ENCODE measurements at regions not wholly inside any gene's neighbourhood (a gene's known extent, or its start where the extent isn't known, plus 50 kb on each side); places are given as distances from the start of the nearest gene placed in this dataset.

- FAIRE-seq (no peak), DNase-seq (ENCODE audit: insufficient read length, low spot score) (no peak)
Observed at GRCh38 chr13:22256111-22256639, 585.3 kb downstream of the FGF9 start.

DNA sequence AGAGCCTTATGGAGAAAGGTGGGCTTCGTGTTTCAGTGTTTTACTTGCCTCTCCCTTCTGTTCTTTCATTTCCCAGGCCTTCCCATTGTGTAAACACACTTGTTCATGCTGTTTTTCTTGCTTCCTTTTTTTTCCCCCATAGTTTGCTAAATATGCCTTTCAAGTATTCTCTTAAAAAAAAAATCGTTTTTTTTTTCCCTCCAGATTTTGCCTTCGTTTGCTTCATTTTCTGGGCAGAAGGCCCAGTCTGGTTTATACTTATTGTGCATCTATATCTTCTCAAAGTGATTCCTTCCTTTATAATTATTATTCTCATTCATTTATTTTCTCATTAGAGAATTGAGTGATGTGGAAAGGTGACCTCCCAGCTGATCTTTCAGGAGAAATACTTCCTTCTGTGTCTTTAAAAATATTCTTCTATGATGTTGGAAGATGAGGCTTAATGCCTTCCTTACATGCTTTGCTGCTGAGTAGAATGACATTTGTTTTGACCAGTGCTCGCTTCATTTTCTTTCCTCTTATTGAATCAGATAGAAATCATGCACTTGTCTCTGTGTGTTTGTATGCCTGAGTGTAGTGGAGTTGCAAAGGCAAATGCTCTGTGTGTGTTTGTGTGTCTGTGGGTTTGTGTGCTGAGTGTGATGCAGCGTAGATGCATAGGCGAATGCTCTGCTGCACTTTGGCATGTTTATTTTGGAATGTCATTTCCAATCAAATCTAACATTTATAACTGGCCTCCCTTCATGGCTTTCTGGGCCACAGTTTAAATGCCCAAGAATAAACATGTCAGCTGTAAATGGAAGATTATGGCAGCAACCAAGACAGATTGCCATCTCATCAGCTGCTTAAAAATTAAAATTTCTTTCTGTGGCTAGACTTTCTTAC is 591.4 kb downstream of the FGF9 start:
- FAIRE-seq (no peak), DNase-seq (ENCODE audit: insufficient read length, low spot score) (no peak)

- no peak for DNase-seq (ENCODE audit: insufficient read length, low spot score)
- no peak for FAIRE-seq
Observed at GRCh38 chr13:22263185-22263584, 592.3 kb downstream of the FGF9 start.

GRCh38 chr13:22265563-22265962 is 594.7 kb downstream of the FGF9 start:
- DNase-seq (ENCODE audit: insufficient read length, low spot score) (no peak), FAIRE-seq (no peak)

GRCh38 chr13:22270881-22271280 is 600.0 kb downstream of the FGF9 start:
- no peak for FAIRE-seq
- no peak for DNase-seq (ENCODE audit: insufficient read length, low spot score)

DNA sequence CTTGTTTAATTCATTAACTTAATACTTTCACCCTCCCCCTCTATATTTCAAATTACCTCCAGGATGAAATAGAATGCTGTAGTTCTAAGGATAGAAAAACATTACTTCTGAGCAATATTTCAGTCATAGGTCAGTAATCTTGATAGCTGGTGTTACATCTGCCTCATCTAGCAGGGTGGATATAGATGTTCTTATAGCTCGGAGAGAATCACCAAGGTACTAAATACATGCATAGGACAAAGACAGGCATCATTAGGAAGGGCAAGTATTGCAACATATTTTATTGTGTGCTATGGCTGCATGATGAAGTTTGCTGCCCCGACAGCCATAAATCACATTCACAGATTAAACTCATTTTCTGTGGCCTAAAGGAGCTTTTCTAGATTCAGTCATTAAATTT is 601.0 kb downstream of the FGF9 start:
- DNase-seq (ENCODE audit: insufficient read length, low spot score) = no peak
- no peak for FAIRE-seq

- DNase-seq (ENCODE audit: insufficient read length, low spot score) = no peak
- no peak for FAIRE-seq
Observed at GRCh38 chr13:22275393-22275792, 604.5 kb downstream of the FGF9 start.

- DNase-seq (ENCODE audit: insufficient read length, low spot score) = no peak
- no peak for FAIRE-seq
Observed at GRCh38 chr13:22276616-22277015, 605.7 kb downstream of the FGF9 start.

DNA sequence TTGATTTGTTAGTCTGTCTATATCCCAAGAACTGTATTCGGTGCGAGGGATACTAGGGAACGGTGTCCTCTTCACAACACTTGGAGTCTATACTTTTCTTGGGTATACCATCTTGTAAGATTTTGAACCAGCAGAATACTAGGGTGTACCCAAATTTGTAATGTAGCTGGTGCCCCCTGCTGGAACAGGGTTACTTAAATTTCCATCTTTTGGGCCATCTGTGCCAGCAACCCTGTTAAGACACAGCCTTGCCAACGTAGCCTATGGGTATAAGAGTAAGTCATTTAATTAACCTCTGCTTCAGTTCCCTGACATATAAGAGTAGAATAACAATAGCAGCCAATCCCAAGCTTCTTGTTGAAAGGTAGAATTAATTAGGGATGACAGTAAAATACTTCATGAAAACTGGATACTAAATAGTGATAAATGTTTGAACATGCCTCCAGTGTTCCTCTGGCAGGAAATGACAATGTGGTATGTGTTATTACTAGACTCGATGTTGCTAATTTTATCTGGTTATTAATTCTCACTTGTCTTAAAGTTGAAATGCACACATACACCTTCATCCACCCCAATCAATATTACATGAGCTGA is 607.6 kb downstream of the FGF9 start:
- FAIRE-seq (peak; percentile 86), DNase-seq (ENCODE audit: insufficient read length, low spot score) (peak; percentile 12)

DNA sequence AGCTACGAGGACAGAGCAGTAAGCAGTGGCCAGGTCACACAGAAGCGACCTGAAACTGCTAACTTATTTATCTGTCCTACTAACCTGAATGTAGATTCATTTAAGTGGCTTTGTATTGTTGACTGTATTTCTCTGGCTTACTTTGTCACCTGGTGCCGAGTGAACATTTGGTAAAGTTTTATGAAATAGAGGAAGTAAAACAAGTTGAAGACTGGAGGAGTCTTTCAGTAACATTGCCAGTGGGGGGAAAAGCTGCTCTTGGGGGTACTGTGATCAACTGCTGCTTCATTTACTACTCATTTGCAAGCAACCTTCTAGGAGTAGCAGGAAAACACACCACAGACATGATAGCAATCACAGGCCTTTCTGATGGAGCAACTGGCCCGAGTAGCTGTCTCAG is 615.0 kb downstream of the FGF9 start:
- no peak for FAIRE-seq

DNA sequence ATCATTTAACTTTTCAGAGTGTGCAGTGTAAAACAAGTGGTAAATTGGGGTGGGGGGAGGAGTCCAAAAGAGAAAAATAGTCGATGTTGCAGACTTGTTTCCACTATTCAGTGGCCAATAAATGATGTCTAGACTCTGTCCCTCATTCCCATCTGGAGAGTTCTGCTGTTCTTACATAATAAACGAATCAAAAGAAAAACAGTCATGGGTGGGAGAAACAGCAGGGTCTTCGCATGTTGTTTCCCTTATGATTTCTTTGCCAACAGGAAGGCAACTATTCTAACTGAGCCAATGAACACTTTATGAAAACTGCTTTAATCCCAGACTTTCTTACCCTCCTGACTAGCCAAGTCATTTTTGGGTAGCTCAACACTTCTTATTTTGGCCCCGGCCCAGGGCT is 615.5 kb downstream of the FGF9 start:
- no peak for FAIRE-seq

More for the DNA sequence above, 615.0 kb downstream of the FGF9 start:
- no peak for DNase-seq (ENCODE audit: insufficient read length, low spot score)

DNA sequence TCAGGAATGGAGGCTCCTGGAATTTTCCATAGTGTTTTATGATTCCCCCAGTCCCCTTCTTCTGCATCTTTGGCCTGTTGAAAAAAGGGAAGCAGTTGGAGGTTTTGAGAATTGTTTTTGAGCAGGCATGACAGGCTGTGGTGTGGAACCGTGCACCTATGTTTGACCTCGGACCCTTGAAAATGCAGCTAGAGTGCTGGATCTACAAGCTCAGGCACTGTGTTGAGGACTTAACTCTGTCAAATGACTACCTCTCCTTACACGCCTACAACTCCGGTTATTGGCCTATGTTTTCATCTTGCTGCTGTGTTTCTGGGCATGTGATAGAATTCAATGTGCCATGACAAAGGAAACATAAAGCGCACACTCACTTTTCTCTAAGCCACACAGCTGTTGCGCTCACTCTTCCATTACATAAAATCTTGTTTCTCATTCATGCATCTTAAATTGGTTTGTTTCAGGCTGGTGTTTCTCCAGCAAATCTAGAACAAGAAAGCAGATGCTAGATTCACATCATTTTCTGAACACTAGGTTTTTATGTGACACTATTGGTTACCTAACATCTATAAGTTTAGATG is 616.6 kb downstream of the FGF9 start:
- FAIRE-seq (no peak), DNase-seq (ENCODE audit: insufficient read length, low spot score) (no peak)

More for the DNA sequence above, 615.5 kb downstream of the FGF9 start:
- DNase-seq (ENCODE audit: insufficient read length, low spot score) = no peak

DNA sequence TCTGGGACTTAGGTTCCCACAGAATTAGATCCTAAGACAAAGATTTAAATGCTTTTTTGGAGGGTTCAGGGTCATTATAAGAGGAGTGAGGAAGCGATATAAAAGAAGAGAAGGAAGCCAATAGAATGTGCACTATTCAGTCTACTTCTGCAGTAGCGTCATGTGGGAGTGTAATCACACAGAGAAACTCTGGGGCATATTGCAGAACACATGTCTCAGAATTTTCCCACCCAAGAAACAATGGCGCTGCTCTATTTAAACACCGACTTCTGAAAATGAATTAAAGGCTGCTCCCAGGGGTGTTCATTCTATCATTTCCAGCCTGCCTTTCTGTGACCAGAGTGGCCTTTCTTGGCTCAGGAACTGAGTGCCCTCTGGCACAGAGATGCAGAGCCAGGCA is 617.6 kb downstream of the FGF9 start:
- FAIRE-seq = no peak
- no peak for DNase-seq (ENCODE audit: insufficient read length, low spot score)

- DNase-seq (ENCODE audit: insufficient read length, low spot score) = no peak
- FAIRE-seq = no peak
Observed at GRCh38 chr13:22289711-22290110, 618.8 kb downstream of the FGF9 start.

GRCh38 chr13:22298530-22298929 is 627.7 kb downstream of the FGF9 start:
- FAIRE-seq = no peak
- no peak for DNase-seq (ENCODE audit: insufficient read length, low spot score)

DNA sequence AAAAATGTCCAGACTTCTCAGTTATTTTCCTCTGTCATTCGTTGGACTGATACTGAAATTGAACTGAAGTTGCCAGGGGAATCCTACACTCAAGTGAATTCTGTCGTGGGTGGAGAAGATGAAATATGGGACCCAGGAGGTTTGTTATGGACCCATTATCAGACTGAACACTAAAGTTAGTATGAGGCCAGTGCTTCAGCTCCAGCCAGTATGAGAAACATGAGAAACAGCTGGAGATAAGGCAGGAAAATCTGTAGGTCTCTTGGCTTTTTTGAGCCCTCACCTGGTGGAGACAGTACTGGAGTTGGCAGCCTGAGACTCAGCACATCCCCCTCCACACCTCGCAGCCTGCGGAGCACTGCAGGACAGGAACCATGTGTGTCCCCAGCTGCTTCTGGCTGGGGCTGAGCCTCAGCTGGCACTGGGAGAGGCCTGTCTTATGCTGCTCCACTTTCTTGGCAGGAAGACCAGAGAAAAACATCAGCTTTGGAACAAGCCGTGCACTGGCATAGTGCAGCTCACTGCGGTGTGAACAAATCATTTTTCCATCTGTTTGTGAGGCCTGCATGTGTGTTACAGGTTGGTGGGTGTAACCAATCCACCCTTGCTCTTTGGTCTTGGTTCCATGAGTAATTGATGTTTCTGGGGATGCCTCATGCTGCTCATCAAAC is 641.0 kb downstream of the FGF9 start:
- DNase-seq (ENCODE audit: insufficient read length, low spot score) = no peak

DNA sequence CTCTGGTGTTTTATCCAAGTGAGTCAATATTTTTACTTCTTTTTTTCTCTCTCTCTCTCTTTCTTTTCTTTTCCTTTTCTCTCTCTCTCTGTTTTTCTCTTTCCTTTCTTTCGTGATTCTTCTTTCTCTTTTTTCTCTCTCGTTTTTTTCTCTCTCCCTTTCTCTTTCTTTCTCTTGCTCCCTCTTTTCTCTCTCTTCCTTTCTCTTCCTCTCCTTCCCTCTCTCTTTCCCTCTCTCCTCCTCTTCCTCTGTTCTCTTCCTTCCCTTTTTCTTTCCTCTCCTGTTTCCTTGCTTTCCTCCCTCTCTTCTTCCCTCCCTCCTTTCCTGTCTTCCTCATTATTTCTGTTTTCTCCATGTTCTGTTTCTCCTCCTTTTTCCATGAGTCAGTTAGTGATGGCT is 641.5 kb downstream of the FGF9 start:
- FAIRE-seq (no peak), DNase-seq (ENCODE audit: insufficient read length, low spot score) (no peak)

More for the DNA sequence above, 641.0 kb downstream of the FGF9 start:
- FAIRE-seq = no peak

DNA sequence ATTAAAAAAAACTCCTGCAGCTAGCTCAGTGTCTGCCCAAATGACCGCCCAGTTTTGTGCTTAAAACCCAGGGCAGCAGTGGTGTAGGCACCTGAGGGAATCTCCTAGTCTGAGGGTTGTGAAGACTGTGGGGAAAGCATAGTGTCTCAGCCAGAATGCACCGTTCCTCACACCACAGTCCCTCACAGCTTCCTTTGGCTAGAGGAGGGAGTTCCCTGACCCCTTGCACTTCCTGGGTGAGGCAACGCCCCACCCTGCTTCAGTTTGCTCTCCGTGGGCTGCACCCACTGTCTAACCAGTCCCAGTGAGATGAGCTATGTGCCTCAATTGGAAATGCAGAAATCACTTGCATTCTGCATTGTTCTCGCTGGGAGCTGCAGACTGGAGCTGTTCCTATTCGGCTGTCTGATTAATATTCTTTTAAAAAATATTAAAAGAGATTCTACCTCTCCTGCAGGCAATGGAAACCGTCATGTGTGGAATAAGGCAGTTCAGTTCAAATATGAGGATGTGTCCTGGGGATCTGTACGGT is 645.7 kb downstream of the FGF9 start:
- DNase-seq (ENCODE audit: insufficient read length, low spot score) (no peak), FAIRE-seq (no peak)

- no peak for FAIRE-seq
- DNase-seq (ENCODE audit: insufficient read length, low spot score) = no peak
Observed at GRCh38 chr13:22320991-22321390, 650.1 kb downstream of the FGF9 start.

GRCh38 chr13:22325761-22326160 is 654.9 kb downstream of the FGF9 start:
- DNase-seq (ENCODE audit: insufficient read length, low spot score) = no peak
- no peak for FAIRE-seq

DNA sequence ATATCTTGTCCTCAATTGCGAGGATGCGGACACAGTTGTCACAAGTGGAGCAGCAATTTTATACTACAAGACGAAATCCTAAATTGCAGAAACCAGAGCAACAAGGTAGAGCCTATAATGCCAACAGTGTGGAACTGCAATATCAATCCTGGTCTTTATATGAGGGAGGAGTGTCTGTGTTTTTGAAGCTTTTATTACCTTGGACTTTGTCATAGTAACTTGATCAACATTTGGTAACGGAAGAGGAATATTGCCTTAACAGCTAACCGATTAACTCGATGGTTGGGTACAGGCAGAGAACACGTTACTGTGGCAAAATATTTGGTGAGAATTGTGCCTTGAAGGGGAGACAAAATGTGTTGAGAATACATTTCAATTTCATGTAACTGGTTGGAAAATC is 661.5 kb downstream of the FGF9 start:
- FAIRE-seq (no peak), DNase-seq (ENCODE audit: insufficient read length, low spot score) (no peak)

All from GM19239 (cell line).